Erythroblast (primary cell): ENCODE measurements at regions not wholly inside any gene's neighbourhood (a gene's known extent, or its start where the extent isn't known, plus 50 kb on each side); places are given as distances from the start of the nearest gene placed in this dataset.

Experiments
- DNase-seq, 2 experiments: peaks; one replicate each; lab custom pipeline; 2025; lab: John Stamatoyannopoulos, UW
- GATA1 ChIP-seq: IDR thresholded peaks from 2 replicates; pipeline ENCODE4 v1.6.1; 2011; ENCODE audit warnings: low read depth, mild to moderate bottlenecking, control low read depth, low read length, moderate library complexity
- POLR2A ChIP-seq: IDR thresholded peaks from 2 replicates; pipeline ENCODE4 v1.6.1; 2011; ENCODE audit warnings: mild to moderate bottlenecking, low read length

DNA sequence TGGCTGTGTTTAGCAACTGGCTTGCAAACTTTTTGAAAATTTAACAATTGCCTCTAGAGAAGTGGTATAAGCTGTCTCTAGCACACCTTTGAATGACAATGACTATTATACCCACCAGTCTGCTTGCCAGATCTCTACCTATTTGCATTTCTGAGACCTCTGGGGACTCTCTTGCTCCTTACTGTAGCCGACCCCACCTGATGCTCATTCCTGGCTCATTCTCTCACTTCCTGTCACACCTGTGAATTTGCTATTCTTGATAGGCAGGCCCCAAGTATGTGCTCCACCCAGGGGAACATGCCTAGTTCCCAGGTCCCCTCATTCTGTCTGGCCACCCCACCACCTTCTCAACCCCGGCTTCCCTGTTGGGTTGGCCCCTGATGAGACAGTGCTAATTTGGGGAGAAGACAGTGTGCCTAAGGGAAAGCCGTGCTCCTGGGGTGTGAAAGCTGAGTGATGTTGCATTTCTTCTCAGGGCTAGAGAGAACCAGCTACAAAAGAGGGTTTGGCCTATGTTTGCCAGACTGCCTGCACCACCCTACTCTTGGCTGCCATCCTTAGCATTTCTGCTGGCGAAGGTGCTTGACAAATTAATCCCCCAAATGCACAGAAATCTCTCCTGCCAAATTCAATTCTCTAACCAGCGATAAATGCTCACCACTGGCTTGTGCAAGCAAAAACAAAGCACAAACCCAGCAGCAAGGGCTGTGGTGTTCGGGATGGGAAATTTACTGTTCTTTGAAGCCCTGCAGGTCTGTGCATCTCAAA lies 138.2 kb downstream of the RPS24 start:
- no peak for TF ChIP-seq POLR2A
- TF ChIP-seq GATA1, result no peak
- DNase-seq, result no peak

DNA sequence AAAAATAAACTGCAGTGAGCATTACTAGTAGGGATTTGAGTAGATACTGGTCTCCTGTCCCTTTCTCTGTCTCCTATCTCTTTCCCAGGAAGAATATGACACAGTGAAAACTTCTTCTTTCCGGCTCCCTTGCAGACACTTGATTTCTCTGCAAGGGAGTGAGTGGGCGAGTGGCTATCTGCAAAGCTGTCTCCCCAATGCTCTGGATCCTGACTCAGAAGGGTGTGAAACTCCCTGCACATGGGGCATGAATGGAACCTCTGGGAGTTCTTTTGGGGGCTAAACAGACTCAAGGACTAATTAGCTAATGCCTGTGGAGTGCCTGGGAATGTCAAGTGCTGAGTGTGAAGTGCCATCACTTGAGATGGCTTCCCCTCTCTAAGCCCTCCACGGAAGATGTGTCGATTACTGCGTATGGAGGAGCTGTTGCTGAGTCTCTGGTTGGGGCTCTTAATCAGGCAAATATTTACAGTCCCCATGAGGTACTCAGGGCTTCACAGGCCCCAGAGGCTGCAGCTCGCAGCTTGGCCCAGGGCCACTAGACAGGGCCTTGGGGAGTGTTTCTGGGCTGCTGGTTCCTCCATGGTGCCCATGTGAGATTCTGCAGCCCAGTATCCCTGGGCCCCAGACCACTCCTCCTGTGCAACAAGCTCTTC lies 139.8 kb downstream of the RPS24 start:
- no peak for DNase-seq
- TF ChIP-seq GATA1 (no peak), POLR2A (no peak)

DNA sequence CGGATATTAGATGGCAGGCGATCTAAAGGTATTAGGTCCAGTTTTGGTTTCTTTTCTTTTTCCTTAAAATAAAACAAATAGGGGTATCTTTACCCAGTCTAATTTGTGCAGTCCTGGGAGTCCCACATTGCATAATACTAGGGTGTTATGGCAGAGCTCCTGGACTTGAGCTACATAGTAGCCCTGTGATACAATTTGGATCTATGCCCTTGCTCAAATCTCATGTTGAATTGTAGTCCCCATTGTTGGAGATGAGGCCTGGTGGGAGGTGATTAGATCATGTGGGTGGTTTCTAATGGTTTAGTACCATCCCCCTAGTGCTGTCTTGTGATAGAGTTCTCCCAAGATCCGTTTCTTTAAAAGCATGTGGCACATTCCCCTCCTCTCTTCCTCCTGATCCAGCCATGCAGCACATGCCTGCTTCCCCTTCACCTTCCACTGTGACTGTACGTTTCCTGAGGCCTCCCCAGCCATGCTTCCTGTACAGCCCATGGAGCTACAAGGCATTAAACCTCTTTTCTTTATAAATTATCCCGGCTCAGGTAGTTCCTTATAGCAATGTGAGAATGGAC lies 141.9 kb downstream of the RPS24 start:
- TF ChIP-seq POLR2A, result no peak
- no peak for TF ChIP-seq GATA1
- DNase-seq, result peak in 1 of 2 experiments; percentile 49

DNA sequence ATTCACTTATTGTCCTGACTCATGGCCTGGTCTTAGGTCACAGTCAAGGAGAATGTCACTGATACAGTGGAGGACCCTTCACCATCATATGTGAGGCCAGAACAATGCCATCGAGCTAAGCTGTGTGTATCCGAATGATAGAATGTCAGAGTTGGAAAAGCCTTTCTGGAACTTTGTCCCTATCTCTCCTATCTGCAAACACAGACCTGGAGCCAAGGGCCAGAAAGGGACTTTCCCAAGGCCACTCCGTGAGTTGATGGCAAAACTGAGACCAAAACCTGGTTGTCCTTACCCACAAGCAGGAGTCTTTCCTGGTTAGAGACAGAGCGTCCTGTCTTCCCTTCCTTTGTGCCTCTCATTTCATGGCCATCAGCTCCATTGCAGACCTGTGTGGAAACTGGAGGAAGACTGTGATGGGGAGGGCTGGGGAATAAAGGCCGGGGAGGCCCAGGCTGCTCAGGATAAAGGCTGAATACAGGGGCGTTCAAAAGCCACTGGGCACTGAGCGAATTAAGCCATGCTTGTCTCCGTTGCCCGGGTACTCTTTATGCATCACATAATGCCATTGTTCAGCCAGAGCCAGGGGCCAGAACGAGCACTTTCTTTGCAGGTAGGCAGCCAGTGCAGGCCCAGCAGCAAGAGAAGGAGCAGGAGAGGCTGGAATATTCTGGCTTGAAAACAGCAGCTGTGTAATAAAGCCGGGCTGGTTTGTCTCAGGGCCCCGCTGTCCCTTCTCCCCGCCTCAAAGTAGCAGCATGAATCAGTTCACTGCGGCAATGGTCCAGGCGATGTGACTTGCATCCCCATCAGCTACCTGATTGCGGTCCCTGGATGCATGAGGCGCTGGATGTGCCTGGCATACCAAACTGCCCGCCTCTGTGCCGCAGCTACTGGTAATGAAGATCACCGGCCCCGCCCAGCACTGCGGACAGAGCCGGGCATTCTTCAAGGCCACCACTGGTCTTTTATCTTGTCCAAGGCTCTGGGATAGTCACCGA lies 143.0 kb downstream of the RPS24 start:
- TF ChIP-seq POLR2A (no peak), GATA1 (no peak)
- no peak for DNase-seq

DNA sequence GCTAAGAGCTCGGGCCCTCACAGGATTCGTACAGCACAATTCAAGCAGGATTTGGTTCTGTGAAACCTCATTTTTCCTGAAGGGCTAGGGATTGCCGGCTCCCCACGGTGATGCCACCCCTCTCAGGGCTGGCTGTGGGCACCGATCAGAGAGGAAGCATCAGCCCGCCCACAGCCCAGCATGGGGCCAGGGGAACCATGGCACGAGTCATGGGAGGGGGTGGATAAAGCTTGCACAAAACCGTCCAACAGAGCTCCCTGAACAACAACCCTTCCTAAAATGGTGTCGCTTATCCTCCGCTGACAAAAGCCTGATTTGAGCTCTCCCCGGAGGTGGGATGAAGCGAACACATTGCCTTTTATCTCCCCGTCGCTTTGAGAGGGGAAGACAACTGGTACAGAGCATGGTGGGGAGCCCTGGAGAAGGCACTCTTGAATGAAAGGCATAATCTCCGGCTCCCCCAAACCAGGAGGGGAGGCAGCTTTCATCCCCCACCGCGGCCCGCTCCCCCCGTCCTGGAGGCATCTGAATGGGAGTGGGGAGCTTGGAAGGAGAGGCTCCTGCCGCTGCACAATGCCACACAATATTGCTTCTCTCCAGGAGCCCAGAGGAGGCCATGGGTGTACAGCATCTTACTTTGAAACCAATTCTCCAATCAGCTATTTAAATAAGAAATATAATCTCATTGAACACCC lies 144.0 kb downstream of the RPS24 start:
- no peak for DNase-seq
- no peak for TF ChIP-seq GATA1
- TF ChIP-seq POLR2A, result no peak

DNA sequence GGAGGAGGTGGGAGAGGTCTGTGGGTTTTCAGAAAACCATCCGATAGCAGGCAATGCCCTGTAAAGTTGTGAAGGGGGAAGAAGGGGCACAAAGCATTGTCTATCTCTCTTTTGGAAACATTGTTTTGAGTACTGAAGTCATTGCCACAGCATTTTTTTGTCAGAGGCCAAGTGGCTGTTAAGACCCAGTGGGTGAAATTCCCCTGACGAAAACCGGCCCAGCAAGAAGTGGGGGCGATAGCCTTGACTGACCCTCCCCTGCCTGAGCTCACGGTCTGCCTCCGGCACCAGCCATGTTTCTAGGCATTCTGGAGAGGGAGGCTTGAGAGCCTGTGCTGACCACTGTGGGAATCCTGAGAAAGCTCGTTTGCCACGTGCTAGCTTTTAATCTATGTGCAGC lies 144.7 kb downstream of the RPS24 start:
- DNase-seq, result no peak
- TF ChIP-seq GATA1 (no peak), POLR2A (no peak)

DNA sequence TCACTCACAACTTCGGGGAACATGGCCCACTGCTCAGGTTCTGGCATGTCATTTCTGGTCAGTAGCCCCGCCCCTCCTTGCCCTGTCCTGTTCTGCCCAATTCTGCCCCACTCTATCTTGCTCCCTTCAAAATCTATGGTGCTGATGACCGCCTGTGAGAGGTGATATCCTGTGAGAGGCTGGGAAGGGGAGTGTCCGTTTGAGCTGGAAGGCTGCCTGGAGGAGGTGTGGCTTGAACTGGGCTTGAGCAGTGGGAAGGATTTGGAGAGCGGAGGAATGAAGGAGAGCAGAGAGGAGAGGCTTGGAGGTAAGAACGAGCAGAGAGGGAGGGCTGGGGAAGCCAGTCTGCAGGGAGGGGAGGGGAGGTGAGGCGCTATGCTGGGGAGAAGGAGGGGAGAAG lies 145.3 kb downstream of the RPS24 start:
- TF ChIP-seq GATA1 (no peak), POLR2A (no peak)
- peak; percentile 21 to 43 for DNase-seq

DNA sequence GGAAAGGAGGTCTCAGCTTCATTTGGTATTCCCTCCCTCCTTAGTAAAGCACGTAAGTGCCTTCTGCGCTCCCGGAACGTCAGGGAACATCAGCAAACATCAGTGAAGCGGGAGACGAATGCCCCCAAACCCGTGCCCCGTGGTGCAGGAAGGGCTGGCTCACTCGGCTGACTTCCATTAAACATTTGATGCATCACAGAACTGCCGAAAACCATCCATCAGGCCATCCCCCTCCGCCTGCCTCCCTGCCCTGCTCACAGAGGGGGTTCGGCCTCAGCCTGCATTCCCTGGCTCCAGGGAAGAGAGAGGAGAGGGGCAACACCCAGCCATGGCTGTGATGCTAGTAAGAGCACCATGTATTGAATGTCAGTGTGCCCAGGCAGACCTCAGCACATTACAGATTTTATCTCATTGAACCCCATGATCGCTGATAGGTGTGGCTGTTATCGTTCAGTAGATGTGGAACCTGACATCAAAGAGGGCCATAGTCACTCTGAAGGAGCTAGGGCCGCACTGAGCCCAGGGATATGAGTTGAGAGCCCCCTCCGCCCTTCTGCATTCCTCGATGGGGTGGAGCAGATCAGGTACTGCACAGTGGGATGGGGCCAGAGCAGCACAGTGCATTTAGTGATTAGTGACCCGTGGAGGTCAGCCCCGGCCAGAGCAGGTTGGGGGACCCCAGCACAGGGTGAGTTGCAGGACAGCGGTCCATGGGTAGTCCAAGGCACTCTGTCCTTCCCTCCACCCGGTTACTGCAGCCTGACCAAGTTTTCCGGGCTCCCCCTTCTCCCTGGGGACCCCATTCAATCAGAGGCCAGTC lies 146.4 kb downstream of the RPS24 start:
- TF ChIP-seq POLR2A (no peak), GATA1 (no peak)
- no peak for DNase-seq

DNA sequence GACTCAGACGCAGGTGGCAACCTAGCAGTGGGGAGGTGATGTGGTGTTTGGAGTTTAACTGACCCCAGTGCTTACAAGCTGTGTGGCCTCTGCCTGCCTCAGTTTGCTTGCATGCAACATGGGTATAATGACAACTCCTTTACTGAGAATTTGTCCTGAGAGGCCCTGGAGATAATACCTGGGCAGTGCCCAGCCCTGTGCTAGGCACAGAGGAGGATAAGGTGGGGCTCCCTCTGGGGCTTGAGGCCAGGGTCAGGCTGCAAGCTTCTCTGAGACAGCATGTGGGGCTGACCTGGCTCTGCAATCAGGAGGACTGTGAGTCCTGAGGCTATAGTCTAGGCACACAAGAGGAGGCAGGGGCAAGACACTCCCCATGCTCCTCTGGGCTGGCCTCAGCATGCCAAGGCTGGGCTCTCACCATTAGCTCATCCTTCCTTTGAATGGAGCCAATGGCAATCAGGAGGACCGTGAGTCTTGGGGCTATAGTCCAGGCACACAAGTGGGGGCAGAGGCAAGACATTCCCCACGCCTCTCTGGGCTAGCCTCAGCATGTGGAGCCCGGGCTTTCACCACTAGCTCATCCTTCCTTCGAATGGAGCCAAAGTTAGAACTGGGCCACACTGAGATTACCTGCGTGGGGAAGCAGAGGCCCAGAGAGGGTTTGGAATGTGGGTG lies 147.9 kb downstream of the RPS24 start:
- no peak for TF ChIP-seq POLR2A
- TF ChIP-seq GATA1, result no peak
- no peak for DNase-seq

DNA sequence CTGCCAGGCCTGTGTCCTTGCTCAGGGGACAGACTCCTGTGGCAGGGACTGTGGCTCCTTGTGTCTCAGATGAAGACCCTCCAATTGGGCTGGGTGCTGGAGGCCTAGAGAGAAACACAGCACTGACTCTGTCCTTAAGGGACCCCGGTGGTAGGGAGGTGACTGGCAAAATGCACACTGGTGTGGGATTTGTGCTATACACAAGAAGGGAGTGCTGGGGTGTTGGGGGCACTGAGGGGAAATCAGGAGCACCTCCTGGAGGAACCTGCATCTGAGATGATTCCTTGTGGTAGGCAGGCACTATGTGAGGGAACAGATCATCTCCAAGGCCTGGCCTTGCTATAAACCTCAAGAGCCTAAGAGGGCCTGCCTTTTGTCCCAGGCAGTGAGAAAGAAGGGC lies 149.2 kb downstream of the RPS24 start:
- no peak for DNase-seq
- TF ChIP-seq POLR2A (no peak), GATA1 (no peak)

DNA sequence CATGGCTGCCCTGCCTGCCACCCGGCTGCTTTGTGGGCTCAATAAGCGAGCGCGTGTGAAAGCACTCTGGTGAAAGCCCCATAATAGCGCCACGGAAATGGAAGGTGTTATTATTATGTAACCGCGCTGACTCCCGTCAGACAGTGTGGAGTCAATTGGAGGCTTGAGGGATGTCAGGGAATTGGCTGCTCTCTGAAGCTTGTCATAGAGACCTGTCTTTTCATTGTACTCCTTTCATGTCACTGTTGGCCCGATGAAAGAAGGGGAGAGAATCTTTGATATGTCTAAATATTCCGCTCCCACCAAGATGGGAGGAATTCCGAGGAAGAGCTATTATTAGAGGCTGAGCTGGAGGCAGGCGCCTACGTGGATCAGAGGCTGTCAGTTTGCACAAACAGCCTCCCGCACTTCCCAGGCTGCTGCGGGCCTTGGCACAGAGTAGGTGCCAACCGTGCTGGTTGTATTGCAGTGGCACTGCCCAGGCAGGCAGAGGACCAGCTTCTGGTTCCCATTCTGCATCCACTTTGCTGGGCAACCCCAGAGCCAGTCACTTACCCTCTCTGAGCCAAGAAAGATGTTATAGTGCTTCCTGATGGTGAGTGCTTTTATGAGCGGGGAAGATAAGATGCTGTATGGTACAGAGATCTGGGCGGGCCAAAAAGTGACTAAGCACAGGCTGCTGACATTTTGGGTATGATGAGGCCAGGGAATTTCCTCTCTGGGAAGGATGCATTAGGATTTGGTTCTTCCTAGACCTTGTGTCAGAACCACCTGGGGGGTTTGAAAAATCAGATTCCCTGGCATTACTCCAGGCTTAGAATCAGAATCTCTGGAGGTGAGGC lies 151.4 kb downstream of the RPS24 start:
- no peak for DNase-seq
- TF ChIP-seq GATA1 (no peak), POLR2A (no peak)
